ENCODE measurements at regions not wholly inside any gene's neighbourhood (a gene's known extent, or its start where the extent isn't known, plus 50 kb on each side); places are given as distances from the start of the nearest gene placed in this dataset.

- TF ChIP-seq EP300 (IDR thresholded peaks at IDR 0.05; ENCODE audit: low read depth in 2 of 2, low read length in 2 of 2), result no peak
- TF ChIP-seq EP300 (CRISPR knock-in tag; IDR thresholded peaks at IDR 0.05; ENCODE audit: borderline replicate concordance), result no peak
- TF ChIP-seq, protein P1, sequence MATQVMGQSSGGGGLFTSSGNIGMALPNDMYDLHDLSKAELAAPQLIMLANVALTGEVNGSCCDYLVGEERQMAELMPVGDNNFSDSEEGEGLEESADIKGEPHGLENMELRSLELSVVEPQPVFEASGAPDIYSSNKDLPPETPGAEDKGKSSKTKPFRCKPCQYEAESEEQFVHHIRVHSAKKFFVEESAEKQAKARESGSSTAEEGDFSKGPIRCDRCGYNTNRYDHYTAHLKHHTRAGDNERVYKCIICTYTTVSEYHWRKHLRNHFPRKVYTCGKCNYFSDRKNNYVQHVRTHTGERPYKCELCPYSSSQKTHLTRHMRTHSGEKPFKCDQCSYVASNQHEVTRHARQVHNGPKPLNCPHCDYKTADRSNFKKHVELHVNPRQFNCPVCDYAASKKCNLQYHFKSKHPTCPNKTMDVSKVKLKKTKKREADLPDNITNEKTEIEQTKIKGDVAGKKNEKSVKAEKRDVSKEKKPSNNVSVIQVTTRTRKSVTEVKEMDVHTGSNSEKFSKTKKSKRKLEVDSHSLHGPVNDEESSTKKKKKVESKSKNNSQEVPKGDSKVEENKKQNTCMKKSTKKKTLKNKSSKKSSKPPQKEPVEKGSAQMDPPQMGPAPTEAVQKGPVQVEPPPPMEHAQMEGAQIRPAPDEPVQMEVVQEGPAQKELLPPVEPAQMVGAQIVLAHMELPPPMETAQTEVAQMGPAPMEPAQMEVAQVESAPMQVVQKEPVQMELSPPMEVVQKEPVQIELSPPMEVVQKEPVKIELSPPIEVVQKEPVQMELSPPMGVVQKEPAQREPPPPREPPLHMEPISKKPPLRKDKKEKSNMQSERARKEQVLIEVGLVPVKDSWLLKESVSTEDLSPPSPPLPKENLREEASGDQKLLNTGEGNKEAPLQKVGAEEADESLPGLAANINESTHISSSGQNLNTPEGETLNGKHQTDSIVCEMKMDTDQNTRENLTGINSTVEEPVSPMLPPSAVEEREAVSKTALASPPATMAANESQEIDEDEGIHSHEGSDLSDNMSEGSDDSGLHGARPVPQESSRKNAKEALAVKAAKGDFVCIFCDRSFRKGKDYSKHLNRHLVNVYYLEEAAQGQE (IDR thresholded peaks at IDR 0.05; ENCODE audit: borderline replicate concordance in 1 of 2, low read depth in 1 of 2, low read length in 2 of 2), result no peak
- no peak for TF ChIP-seq ZBTB2 (CRISPR knock-in tag; IDR thresholded peaks at IDR 0.05; ENCODE audit: low read depth)
- no peak for TF ChIP-seq ZNF225 (CRISPR knock-in tag; IDR thresholded peaks at IDR 0.05)
- TF ChIP-seq ZBTB7B (CRISPR knock-in tag; IDR thresholded peaks at IDR 0.05), result no peak
These were observed 81.8 kb upstream of the RUBCNL start for GRCh38 chr13:46468570-46469463.

All from HepG2 (cell line).